Gastroesophageal sphincter (tissue), 3 donors: ENCODE measurements at regions not wholly inside any gene's neighbourhood (a gene's known extent, or its start where the extent isn't known, plus 50 kb on each side); places are given as distances from the start of the nearest gene placed in this dataset.

ENCODE experiments used
- POLR2AphosphoS5 ChIP-seq: sonication (generic); formaldehyde crosslinking; IDR thresholded peaks from one replicate; pipeline ENCODE4 v1.6.1; 2017; ENCODE audit warnings: antibody characterized with exemption
- TF ChIP-seq, protein P1 (sequence below), 4 experiments: fragments of 200-600 bp in 2 of 4; fragments of 450-650 bp in 2 of 4; sonication (generic) in 1 of 4; IDR thresholded peaks; one replicate each; pipeline ENCODE4 v1.5.1; 2017 to 2019; ENCODE audit warnings: antibody characterized with exemption in 4 of 4, mild to moderate bottlenecking in 2 of 4, moderate library complexity in 2 of 4

DNA sequence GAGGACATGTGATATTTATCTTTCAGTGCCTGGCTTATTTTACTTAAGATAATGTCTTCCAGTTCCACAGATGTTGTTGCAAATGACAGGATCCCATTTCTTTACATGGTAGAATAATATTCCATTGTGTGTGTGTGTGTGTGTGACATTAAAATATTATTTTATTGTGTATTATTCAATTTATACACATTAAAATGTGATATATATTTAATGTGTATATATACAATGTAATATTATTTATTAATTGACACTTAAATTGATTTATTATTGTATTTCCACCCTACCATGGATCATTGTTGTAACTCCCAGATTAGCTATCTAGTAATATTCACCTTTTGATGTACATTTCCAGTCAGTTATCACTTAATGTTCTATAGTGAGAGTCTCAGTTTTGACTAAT lies 1422.5 kb upstream of the ADGRB3 start:
- TF ChIP-seq, protein P1, sequence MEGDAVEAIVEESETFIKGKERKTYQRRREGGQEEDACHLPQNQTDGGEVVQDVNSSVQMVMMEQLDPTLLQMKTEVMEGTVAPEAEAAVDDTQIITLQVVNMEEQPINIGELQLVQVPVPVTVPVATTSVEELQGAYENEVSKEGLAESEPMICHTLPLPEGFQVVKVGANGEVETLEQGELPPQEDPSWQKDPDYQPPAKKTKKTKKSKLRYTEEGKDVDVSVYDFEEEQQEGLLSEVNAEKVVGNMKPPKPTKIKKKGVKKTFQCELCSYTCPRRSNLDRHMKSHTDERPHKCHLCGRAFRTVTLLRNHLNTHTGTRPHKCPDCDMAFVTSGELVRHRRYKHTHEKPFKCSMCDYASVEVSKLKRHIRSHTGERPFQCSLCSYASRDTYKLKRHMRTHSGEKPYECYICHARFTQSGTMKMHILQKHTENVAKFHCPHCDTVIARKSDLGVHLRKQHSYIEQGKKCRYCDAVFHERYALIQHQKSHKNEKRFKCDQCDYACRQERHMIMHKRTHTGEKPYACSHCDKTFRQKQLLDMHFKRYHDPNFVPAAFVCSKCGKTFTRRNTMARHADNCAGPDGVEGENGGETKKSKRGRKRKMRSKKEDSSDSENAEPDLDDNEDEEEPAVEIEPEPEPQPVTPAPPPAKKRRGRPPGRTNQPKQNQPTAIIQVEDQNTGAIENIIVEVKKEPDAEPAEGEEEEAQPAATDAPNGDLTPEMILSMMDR (IDR thresholded peaks at IDR 0.05): no peak
- no peak for TF ChIP-seq POLR2AphosphoS5
